GM12878 (cell line): ENCODE measurements at regions not wholly inside any gene's neighbourhood (a gene's known extent, or its start where the extent isn't known, plus 50 kb on each side); places are given as distances from the start of the nearest gene placed in this dataset.
"Not testable (repeated sequence)": the region's sequence is repeated elsewhere in the genome, so short reads cannot be mapped to it uniquely, and the experiment has no call there.

ENCODE experiments used
- ATAC-seq: fragments of 200-7000 bp; cut with Tn5 transposase; 3 replicates; pipeline ENCODE4 v1.9.1; 2020; ENCODE audit warnings: mild to moderate bottlenecking, moderate library complexity
- BruUV-seq: library from RNA; stranded (reverse); fragments of 400-500 nt; replicated peaks from 2 replicates; lab custom pipeline; 2021; lab: Mats Ljungman, UMichigan
- CTCF ChIA-PET: fragments of 300-600 bp; sonication (Branson Sonifier 250); formaldehyde crosslinking; extraction: SDS; loops from one replicate; lab custom pipeline; 2021; ENCODE audit warnings: inconsistent platforms; lab: Yijun Ruan, JAX
- POLR2A ChIA-PET: fragments of 350-600 bp; formaldehyde crosslinking; extraction: SDS; loops from one replicate; lab custom pipeline; 2021; ENCODE audit warnings: inconsistent platforms; lab: Charles Lee
- RAD21 ChIA-PET: fragments of 300-600 bp; sonication (Branson Sonifier 250); formaldehyde crosslinking; loops from one replicate; lab custom pipeline; 2023; ENCODE audit warnings: antibody characterized with exemption; ENCODE audit not compliant: unreplicated experiment; lab: Charles Lee
- SMC1A ChIA-PET: fragments of 300-600 bp; sonication (Branson Sonifier 250); formaldehyde crosslinking; loops from one replicate; lab custom pipeline; 2023; ENCODE audit not compliant: unreplicated experiment, uncharacterized antibody; lab: Charles Lee
- DNase-seq: peaks from one replicate; pipeline ENCODE4 v3.0.0-alpha.2; 2011; ENCODE audit warnings: low read depth, low spot score
- FAIRE-seq: peaks from 3 replicates; lab custom pipeline; 2011; peaks lifted over from hg19 to GRCh38; lab: Jason Lieb, UNC
- H2AFZ ChIP-seq: 2 replicates; pipeline ENCODE4 v1.6.0; 2011; ENCODE audit warnings: low read depth, low read length, control low read depth; ENCODE audit not compliant: control insufficient read depth
- H3K27ac ChIP-seq: 2 replicates; pipeline ENCODE4 v1.5.1; 2011; ENCODE audit warnings: control low read depth; ENCODE audit not compliant: control insufficient read depth, insufficient read depth
- H3K27me3 ChIP-seq, 2 experiments: replicated peaks in 1 of 2; 2 replicates each; pipeline versions ENCODE4 v1.6.0 to v1.6.1; 2011; ENCODE audit warnings: low read length in 1 of 2; ENCODE audit not compliant: control insufficient read depth in 2 of 2, insufficient read depth in 2 of 2
- H3K36me3 ChIP-seq, 2 experiments: 2 replicates each; pipeline ENCODE4 v1.5.1; 2011; ENCODE audit warnings: low read length in 1 of 2; ENCODE audit not compliant: control insufficient read depth in 2 of 2, insufficient read depth in 2 of 2
- H3K4me1 ChIP-seq: 2 replicates; pipeline ENCODE4 v1.6.1; 2011; ENCODE audit warnings: mild to moderate bottlenecking, low read length, moderate library complexity, mixed read lengths; ENCODE audit not compliant: control insufficient read depth, insufficient read depth
- H3K4me2 ChIP-seq: 2 replicates; pipeline ENCODE4 v1.6.0; 2011; ENCODE audit warnings: control low read depth; ENCODE audit not compliant: control insufficient read depth, insufficient read depth
- H3K4me3 ChIP-seq: fragments of 200-600 bp; sonication (generic); 2 replicates; pipeline ENCODE4 v1.5.1; 2016
- H3K79me2 ChIP-seq: 2 replicates; pipeline ENCODE4 v1.6.0; 2011; ENCODE audit warnings: low read length; ENCODE audit not compliant: control insufficient read depth, insufficient read depth
- H3K9ac ChIP-seq: 2 replicates; pipeline ENCODE4 v1.8.0; 2011; ENCODE audit warnings: low read length, control low read depth, mixed read lengths; ENCODE audit not compliant: control insufficient read depth, insufficient read depth
- H3K9me3 ChIP-seq: replicated peaks from 3 replicates; pipeline ENCODE4 v1.5.1; 2011; ENCODE audit warnings: mild to moderate bottlenecking, low read length; ENCODE audit not compliant: control insufficient read depth, insufficient read depth
- H4K20me1 ChIP-seq: 2 replicates; pipeline ENCODE4 v1.6.0; 2011; ENCODE audit not compliant: control insufficient read depth, insufficient read depth
- BCL3 ChIP-seq: IDR thresholded peaks from 2 replicates; pipeline ENCODE4 v1.6.1; 2011; ENCODE audit warnings: borderline replicate concordance, low read depth, mild to moderate bottlenecking, moderate library complexity, low read length; ENCODE audit not compliant: insufficient read depth, poor library complexity, severe bottlenecking
- CBFB ChIP-seq: IDR thresholded peaks from 2 replicates; pipeline ENCODE4 v1.6.1; 2016; ENCODE audit warnings: antibody characterized with exemption, low read depth
- EGR1 ChIP-seq, 2 experiments: IDR thresholded peaks; 1 replicate in 1 of 2; 2 replicates in 1 of 2; pipeline ENCODE4 v1.6.1; 2011 to 2012; ENCODE audit warnings: low read depth in 2 of 2, low read length in 2 of 2, borderline replicate concordance in 1 of 2, mild to moderate bottlenecking in 1 of 2, moderate library complexity in 1 of 2
- FOS ChIP-seq: IDR thresholded peaks from 3 replicates; pipeline ENCODE4 v1.6.1; 2011; ENCODE audit warnings: borderline replicate concordance; ENCODE audit not compliant: insufficient read length; ENCODE audit errors: extremely low read depth
- POLR2AphosphoS5 ChIP-seq: IDR thresholded peaks from 2 replicates; pipeline ENCODE4 v1.6.1; 2011; ENCODE audit warnings: mild to moderate bottlenecking, low read length, inconsistent platforms
- RCOR1 ChIP-seq: conservative IDR thresholded peaks from 2 replicates; pipeline ENCODE4 v1.6.1; 2012; ENCODE audit warnings: low read depth, low read length, improper control_type of control experiment
- RFX5 ChIP-seq: IDR thresholded peaks from 2 replicates; pipeline ENCODE4 v1.6.1; 2011; ENCODE audit warnings: low read depth, low read length, improper control_type of control experiment
- TBL1XR1 ChIP-seq: IDR thresholded peaks from 2 replicates; pipeline ENCODE4 v1.6.1; 2012; ENCODE audit warnings: low read depth, low read length, improper control_type of control experiment
- TCF3 ChIP-seq: IDR thresholded peaks from 2 replicates; pipeline ENCODE4 v1.6.1; 2012; ENCODE audit warnings: low read depth, mild to moderate bottlenecking, low read length, borderline replicate concordance; ENCODE audit not compliant: insufficient read depth
- TCF7 ChIP-seq: IDR thresholded peaks from 2 replicates; pipeline ENCODE4 v1.6.1; 2014; ENCODE audit warnings: antibody characterized with exemption, borderline replicate concordance
- WGBS: methylation state at CpG from one replicate; pipeline ENCODE4 v1.1.6; 2016; ENCODE audit warnings: low lambda C conversion rate; ENCODE audit not compliant: insufficient replicate concordance, insufficient coverage; ENCODE audit errors: missing lambda C conversion rate; 5-methylcytosine and 5-hydroxymethylcytosine counted together
- in situ Hi-C: fragments of 300-500 bp; cut with MboI; formaldehyde crosslinking; loops from 9 replicates; pipeline ENCODE4 v1.14.3; 2018; ENCODE audit warnings: mixed read lengths
- intact Hi-C: fragments of 100-400 bp; cut with micrococcal nuclease; formaldehyde crosslinking; loops from one replicate; pipeline ENCODE4 v1.14.2; 2022; ENCODE audit not compliant: unreplicated experiment
- TF ChIP-seq, protein P1 (sequence below): IDR thresholded peaks from 2 replicates; pipeline ENCODE4 v1.6.1; 2012; ENCODE audit warnings: low read depth, low read length, improper control_type of control experiment
- TF ChIP-seq, protein P2 (sequence below): IDR thresholded peaks from 2 replicates; pipeline ENCODE4 v1.6.1; 2011; ENCODE audit warnings: mild to moderate bottlenecking, low read depth, low read length, moderate library complexity; ENCODE audit not compliant: insufficient replicate concordance

- POLR2A ChIA-PET, H3K4me1 ChIP-seq, H4K20me1 ChIP-seq, RAD21 ChIA-PET, in situ Hi-C loops, H3K36me3 ChIP-seq, H3K4me2 ChIP-seq, SMC1A ChIA-PET, DNase-seq, H3K27me3 ChIP-seq, CTCF ChIA-PET, H3K79me2 ChIP-seq, intact Hi-C loops, ATAC-seq, H3K4me3 ChIP-seq, H3K27ac ChIP-seq, H3K9me3 ChIP-seq, BruUV-seq, FAIRE-seq, H3K9ac ChIP-seq, H2AFZ ChIP-seq: not testable (repeated sequence)
- 29% methylated on average over 1 of the region's 1 CpG for WGBS
These were observed 408.2 kb upstream of the FAT1 start for GRCh38 chr4:187131826-187132225.

- ChIA-PET CTCF (no interaction called here), RAD21 (no interaction called here), SMC1A (no interaction called here), POLR2A (no interaction called here)
- FAIRE-seq (no peak), DNase-seq (no peak), ATAC-seq (no peak)
- no peak overlapping the region for H3K9ac ChIP-seq
- BruUV-seq: no TSS peak
- no peak overlapping the region for H3K4me2 ChIP-seq
- H3K79me2 ChIP-seq: no peaks in the 10 kb centered on the region
- intact Hi-C loops: no loop called here
- H3K27me3 ChIP-seq: no peaks in the 10 kb centered on the region
- in situ Hi-C loops: no loop called here
- H4K20me1 ChIP-seq: no peaks in the 10 kb centered on the region
- no peaks in the 10 kb centered on the region for H3K36me3 ChIP-seq
- H3K27ac ChIP-seq: no peak overlapping the region
- no peaks in the 10 kb centered on the region for H3K4me1 ChIP-seq
- H3K9me3 ChIP-seq: no peaks in the 10 kb centered on the region
- H2AFZ ChIP-seq: no peak overlapping the region
- 17% methylated on average over 6 of the region's 6 CpGs for WGBS
- no peak overlapping the region for H3K4me3 ChIP-seq
- TF ChIP-seq, protein P1, sequence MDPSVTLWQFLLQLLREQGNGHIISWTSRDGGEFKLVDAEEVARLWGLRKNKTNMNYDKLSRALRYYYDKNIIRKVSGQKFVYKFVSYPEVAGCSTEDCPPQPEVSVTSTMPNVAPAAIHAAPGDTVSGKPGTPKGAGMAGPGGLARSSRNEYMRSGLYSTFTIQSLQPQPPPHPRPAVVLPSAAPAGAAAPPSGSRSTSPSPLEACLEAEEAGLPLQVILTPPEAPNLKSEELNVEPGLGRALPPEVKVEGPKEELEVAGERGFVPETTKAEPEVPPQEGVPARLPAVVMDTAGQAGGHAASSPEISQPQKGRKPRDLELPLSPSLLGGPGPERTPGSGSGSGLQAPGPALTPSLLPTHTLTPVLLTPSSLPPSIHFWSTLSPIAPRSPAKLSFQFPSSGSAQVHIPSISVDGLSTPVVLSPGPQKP: no peak
- TF ChIP-seq FOS: no peak
- TF ChIP-seq EGR1 (IDR thresholded peaks at IDR 0.05; ENCODE audit: borderline replicate concordance in 1 of 2, low read depth in 2 of 2, low read length in 2 of 2): no peak
- no peak for TF ChIP-seq RFX5
- no peak for TF ChIP-seq TCF3
- TF ChIP-seq CBFB: no peak
- TF ChIP-seq, protein P2, sequence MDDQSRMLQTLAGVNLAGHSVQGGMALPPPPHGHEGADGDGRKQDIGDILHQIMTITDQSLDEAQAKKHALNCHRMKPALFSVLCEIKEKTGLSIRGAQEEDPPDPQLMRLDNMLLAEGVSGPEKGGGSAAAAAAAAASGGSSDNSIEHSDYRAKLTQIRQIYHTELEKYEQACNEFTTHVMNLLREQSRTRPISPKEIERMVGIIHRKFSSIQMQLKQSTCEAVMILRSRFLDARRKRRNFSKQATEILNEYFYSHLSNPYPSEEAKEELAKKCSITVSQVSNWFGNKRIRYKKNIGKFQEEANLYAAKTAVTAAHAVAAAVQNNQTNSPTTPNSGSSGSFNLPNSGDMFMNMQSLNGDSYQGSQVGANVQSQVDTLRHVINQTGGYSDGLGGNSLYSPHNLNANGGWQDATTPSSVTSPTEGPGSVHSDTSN: no peak
- no peak for TF ChIP-seq POLR2AphosphoS5
- TF ChIP-seq BCL3: no peak
- TF ChIP-seq TBL1XR1: no peak
- no peak for TF ChIP-seq RCOR1
- no peak for TF ChIP-seq TCF7
These were observed 412.2 kb upstream of the FAT1 start for GRCh38 chr4:187135878-187136277.
